Ascending aorta (tissue), 2 donors: ENCODE measurements at regions not wholly inside any gene's neighbourhood (a gene's known extent, or its start where the extent isn't known, plus 50 kb on each side); places are given as distances from the start of the nearest gene placed in this dataset.

Source experiments
- DNase-seq, 2 donors: peaks; one replicate each; pipeline ENCODE4 v3.0.0-alpha.2; 2019; ENCODE audit warnings: low spot score in 2 of 2
- H3K27ac ChIP-seq, 2 donors: fragments of 200-600 bp; sonication (generic); one replicate each; pipeline ENCODE4 v1.5.1; 2016 to 2017; ENCODE audit warnings: mild to moderate bottlenecking in 1 of 2
- H3K27me3 ChIP-seq: fragments of 200-600 bp; sonication (generic); one replicate; pipeline ENCODE4 v1.5.1; 2017
- H3K36me3 ChIP-seq, 2 donors: fragments of 200-600 bp; sonication (generic); one replicate each; pipeline ENCODE4 v1.5.1; 2016
- H3K4me1 ChIP-seq, 2 donors: fragments of 200-600 bp; sonication (generic); one replicate each; pipeline ENCODE4 v1.5.1; 2016 to 2017; ENCODE audit warnings: mild to moderate bottlenecking in 1 of 2
- H3K4me3 ChIP-seq, 2 donors: fragments of 200-600 bp; sonication (generic); one replicate each; pipeline ENCODE4 v1.5.1; 2016 to 2017; ENCODE audit warnings: mild to moderate bottlenecking in 1 of 2
- H3K9me3 ChIP-seq, 2 donors: fragments of 200-600 bp; sonication (generic); one replicate each; pipeline ENCODE4 v1.5.1; 2016
- CTCF ChIP-seq, 3 experiments: fragments of 200-600 bp in 2 of 3; fragments of 450-650 bp in 1 of 3; sonication (generic) in 2 of 3; IDR thresholded peaks; one replicate each; pipeline ENCODE4 v1.5.1; 2016 to 2019; ENCODE audit warnings: antibody characterized with exemption in 3 of 3, mild to moderate bottlenecking in 1 of 3, moderate library complexity in 1 of 3
- intact Hi-C: fragments of 100-400 bp; cut with DNase I; formaldehyde crosslinking; loops from one replicate; pipeline ENCODE4 v1.15.1; 2023

- no peak for DNase-seq
- H3K4me3 ChIP-seq, result no peak overlapping the region
- H3K27me3 ChIP-seq, result no peaks in the 10 kb centered on the region
- H3K9me3 ChIP-seq, result no peaks in the 10 kb centered on the region
- no peaks in the 10 kb centered on the region for H3K36me3 ChIP-seq
- TF ChIP-seq CTCF (IDR thresholded peaks at IDR 0.05), result no peak
- H3K27ac ChIP-seq, result no peak overlapping the region
- intact Hi-C loops, result no loop called here
- no peaks in the 10 kb centered on the region for H3K4me1 ChIP-seq
Observed at GRCh38 chr6:112833581-112834131, 486.5 kb downstream of the RFPL4B start.

- no peak for TF ChIP-seq CTCF (IDR thresholded peaks at IDR 0.05)
- no peak for DNase-seq
- Histone ChIP-seq H3K36me3 (no peaks in the 10 kb centered on the region), H3K4me1 (no peaks in the 10 kb centered on the region), H3K27me3 (no peaks in the 10 kb centered on the region), H3K9me3 (no peaks in the 10 kb centered on the region), H3K27ac (no peak overlapping the region), H3K4me3 (no peak overlapping the region)
- intact Hi-C loops, result no loop called here
Observed at GRCh38 chr6:112835078-112835477, 487.9 kb downstream of the RFPL4B start.

- no peaks in the 10 kb centered on the region for H3K36me3 ChIP-seq
- TF ChIP-seq CTCF (IDR thresholded peaks at IDR 0.05), result no peak
- intact Hi-C loops, result no loop called here
Observed at GRCh38 chr6:112839525-112839961, 492.4 kb downstream of the RFPL4B start.

GRCh38 chr6:112841553-112842329, 494.6 kb downstream of the RFPL4B start:
- no peak overlapping the region for H3K4me3 ChIP-seq
- H3K36me3 ChIP-seq, result no peaks in the 10 kb centered on the region
- H3K27ac ChIP-seq, result no peak overlapping the region
- no peaks in the 10 kb centered on the region for H3K9me3 ChIP-seq
- DNase-seq, result no peak
- no peaks in the 10 kb centered on the region for H3K4me1 ChIP-seq
- no peaks in the 10 kb centered on the region for H3K27me3 ChIP-seq
- TF ChIP-seq CTCF (IDR thresholded peaks at IDR 0.05), result no peak
- intact Hi-C loops, result no loop called here

More at GRCh38 chr6:112839525-112839961, 492.4 kb downstream of the RFPL4B start:
- Histone ChIP-seq H3K4me1 (no peaks in the 10 kb centered on the region), H3K27ac (no peak overlapping the region), H3K27me3 (no peaks in the 10 kb centered on the region), H3K9me3 (no peaks in the 10 kb centered on the region), H3K4me3 (no peak overlapping the region)
- no peak for DNase-seq

GRCh38 chr6:112842330-112842685, 495.2 kb downstream of the RFPL4B start:
- DNase-seq, result no peak
- H3K27ac ChIP-seq, result no peak overlapping the region
- H3K27me3 ChIP-seq, result no peaks in the 10 kb centered on the region
- no peaks in the 10 kb centered on the region for H3K4me1 ChIP-seq
- no peaks in the 10 kb centered on the region for H3K36me3 ChIP-seq
- no peaks in the 10 kb centered on the region for H3K9me3 ChIP-seq
- intact Hi-C loops, result no loop called here
- no peak for TF ChIP-seq CTCF (IDR thresholded peaks at IDR 0.05)
- H3K4me3 ChIP-seq, result no peak overlapping the region
